H1 (cell line): ENCODE measurements at regions not wholly inside any gene's neighbourhood (a gene's known extent, or its start where the extent isn't known, plus 50 kb on each side); places are given as distances from the start of the nearest gene placed in this dataset.

ENCODE experiments used
- CBX5 ChIP-seq: fragments of 300-800, 300-1000 bp; sonication (generic); IDR thresholded peaks from 2 replicates; pipeline ENCODE4 v1.7.1; 2016; ENCODE audit warnings: antibody characterized with exemption, low read length, low read depth
- CEBPB ChIP-seq: IDR thresholded peaks from 2 replicates; pipeline ENCODE4 v1.6.1; 2012; ENCODE audit warnings: low read depth, low read length
- CTBP2 ChIP-seq: IDR thresholded peaks from 2 replicates; pipeline ENCODE4 v1.7.0; 2011; ENCODE audit warnings: borderline replicate concordance, mild to moderate bottlenecking, moderate library complexity, mixed read lengths, low read length; ENCODE audit not compliant: insufficient read depth, insufficient read length
- EP300 ChIP-seq, 2 experiments: IDR thresholded peaks; 1 replicate in 1 of 2; 2 replicates in 1 of 2; pipeline ENCODE4 v1.6.1; 2011 to 2012; ENCODE audit warnings: low read depth in 2 of 2, low read length in 2 of 2, mild to moderate bottlenecking in 2 of 2, borderline replicate concordance in 1 of 2, inconsistent platforms in 1 of 2, moderate library complexity in 1 of 2
- JUND ChIP-seq: IDR thresholded peaks from 2 replicates; pipeline ENCODE4 v1.6.1; 2011; ENCODE audit warnings: mild to moderate bottlenecking, improper control_type of control experiment, low read length
- KDM1A ChIP-seq: fragments of 200-600, 300-600 bp; sonication (generic); IDR thresholded peaks from 2 replicates; pipeline ENCODE4 v1.7.1; 2016; ENCODE audit warnings: mild to moderate bottlenecking, low read length, borderline replicate concordance
- SIN3A ChIP-seq, 2 experiments: IDR thresholded peaks in 1 of 2; conservative IDR thresholded peaks in 1 of 2; 2 replicates each; pipeline ENCODE4 v1.6.1; 2011 to 2012; ENCODE audit warnings: low read length in 2 of 2, improper control_type of control experiment in 1 of 2, low read depth in 1 of 2, mild to moderate bottlenecking in 1 of 2
- TAF7 ChIP-seq: optimal IDR thresholded peaks from 2 replicates; pipeline ENCODE3; 2011; ENCODE audit warnings: low read depth, mild to moderate bottlenecking, inconsistent platforms, low read length, moderate library complexity, borderline replicate concordance
- TCF12 ChIP-seq: IDR thresholded peaks from 2 replicates; pipeline ENCODE4 v1.6.1; 2011; ENCODE audit warnings: low read depth, mild to moderate bottlenecking, low read length
- TEAD4 ChIP-seq: IDR thresholded peaks from 2 replicates; pipeline ENCODE4 v1.6.1; 2012; ENCODE audit warnings: low read depth, low read length, inconsistent platforms, mixed read lengths
- ZNF274 ChIP-seq: IDR thresholded peaks from 2 replicates; pipeline ENCODE4 v1.7.0; 2012; ENCODE audit warnings: low read length, borderline replicate concordance; ENCODE audit errors: extremely low read depth
- TF ChIP-seq, protein P1 (sequence below): fragments of 300-600 bp; sonication (generic); IDR thresholded peaks from 2 replicates; pipeline ENCODE4 v1.7.1; 2012; ENCODE audit warnings: low read length, moderate library complexity, mild to moderate bottlenecking, inconsistent platforms; ENCODE audit not compliant: insufficient replicate concordance

DNA sequence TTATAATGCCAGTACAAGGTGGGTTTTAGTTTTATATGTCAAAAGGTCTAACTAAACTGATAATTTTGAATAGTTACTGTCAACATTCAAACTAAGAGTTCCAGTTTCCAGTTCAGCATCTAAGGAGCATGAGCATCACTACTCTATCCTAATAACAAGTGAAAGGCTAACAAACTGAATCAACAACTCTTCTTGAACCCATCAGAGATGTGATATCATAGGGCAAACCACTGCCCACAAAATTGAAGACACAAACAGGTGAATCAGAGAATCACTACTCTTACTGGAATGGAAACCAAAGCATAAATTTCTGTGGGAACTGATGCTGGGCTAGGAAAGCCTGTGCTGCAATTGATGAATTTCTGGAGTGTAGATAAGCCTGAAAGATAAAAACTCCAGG is 140.7 kb upstream of the GRIP1 start (continued):
- TF ChIP-seq, protein P1, sequence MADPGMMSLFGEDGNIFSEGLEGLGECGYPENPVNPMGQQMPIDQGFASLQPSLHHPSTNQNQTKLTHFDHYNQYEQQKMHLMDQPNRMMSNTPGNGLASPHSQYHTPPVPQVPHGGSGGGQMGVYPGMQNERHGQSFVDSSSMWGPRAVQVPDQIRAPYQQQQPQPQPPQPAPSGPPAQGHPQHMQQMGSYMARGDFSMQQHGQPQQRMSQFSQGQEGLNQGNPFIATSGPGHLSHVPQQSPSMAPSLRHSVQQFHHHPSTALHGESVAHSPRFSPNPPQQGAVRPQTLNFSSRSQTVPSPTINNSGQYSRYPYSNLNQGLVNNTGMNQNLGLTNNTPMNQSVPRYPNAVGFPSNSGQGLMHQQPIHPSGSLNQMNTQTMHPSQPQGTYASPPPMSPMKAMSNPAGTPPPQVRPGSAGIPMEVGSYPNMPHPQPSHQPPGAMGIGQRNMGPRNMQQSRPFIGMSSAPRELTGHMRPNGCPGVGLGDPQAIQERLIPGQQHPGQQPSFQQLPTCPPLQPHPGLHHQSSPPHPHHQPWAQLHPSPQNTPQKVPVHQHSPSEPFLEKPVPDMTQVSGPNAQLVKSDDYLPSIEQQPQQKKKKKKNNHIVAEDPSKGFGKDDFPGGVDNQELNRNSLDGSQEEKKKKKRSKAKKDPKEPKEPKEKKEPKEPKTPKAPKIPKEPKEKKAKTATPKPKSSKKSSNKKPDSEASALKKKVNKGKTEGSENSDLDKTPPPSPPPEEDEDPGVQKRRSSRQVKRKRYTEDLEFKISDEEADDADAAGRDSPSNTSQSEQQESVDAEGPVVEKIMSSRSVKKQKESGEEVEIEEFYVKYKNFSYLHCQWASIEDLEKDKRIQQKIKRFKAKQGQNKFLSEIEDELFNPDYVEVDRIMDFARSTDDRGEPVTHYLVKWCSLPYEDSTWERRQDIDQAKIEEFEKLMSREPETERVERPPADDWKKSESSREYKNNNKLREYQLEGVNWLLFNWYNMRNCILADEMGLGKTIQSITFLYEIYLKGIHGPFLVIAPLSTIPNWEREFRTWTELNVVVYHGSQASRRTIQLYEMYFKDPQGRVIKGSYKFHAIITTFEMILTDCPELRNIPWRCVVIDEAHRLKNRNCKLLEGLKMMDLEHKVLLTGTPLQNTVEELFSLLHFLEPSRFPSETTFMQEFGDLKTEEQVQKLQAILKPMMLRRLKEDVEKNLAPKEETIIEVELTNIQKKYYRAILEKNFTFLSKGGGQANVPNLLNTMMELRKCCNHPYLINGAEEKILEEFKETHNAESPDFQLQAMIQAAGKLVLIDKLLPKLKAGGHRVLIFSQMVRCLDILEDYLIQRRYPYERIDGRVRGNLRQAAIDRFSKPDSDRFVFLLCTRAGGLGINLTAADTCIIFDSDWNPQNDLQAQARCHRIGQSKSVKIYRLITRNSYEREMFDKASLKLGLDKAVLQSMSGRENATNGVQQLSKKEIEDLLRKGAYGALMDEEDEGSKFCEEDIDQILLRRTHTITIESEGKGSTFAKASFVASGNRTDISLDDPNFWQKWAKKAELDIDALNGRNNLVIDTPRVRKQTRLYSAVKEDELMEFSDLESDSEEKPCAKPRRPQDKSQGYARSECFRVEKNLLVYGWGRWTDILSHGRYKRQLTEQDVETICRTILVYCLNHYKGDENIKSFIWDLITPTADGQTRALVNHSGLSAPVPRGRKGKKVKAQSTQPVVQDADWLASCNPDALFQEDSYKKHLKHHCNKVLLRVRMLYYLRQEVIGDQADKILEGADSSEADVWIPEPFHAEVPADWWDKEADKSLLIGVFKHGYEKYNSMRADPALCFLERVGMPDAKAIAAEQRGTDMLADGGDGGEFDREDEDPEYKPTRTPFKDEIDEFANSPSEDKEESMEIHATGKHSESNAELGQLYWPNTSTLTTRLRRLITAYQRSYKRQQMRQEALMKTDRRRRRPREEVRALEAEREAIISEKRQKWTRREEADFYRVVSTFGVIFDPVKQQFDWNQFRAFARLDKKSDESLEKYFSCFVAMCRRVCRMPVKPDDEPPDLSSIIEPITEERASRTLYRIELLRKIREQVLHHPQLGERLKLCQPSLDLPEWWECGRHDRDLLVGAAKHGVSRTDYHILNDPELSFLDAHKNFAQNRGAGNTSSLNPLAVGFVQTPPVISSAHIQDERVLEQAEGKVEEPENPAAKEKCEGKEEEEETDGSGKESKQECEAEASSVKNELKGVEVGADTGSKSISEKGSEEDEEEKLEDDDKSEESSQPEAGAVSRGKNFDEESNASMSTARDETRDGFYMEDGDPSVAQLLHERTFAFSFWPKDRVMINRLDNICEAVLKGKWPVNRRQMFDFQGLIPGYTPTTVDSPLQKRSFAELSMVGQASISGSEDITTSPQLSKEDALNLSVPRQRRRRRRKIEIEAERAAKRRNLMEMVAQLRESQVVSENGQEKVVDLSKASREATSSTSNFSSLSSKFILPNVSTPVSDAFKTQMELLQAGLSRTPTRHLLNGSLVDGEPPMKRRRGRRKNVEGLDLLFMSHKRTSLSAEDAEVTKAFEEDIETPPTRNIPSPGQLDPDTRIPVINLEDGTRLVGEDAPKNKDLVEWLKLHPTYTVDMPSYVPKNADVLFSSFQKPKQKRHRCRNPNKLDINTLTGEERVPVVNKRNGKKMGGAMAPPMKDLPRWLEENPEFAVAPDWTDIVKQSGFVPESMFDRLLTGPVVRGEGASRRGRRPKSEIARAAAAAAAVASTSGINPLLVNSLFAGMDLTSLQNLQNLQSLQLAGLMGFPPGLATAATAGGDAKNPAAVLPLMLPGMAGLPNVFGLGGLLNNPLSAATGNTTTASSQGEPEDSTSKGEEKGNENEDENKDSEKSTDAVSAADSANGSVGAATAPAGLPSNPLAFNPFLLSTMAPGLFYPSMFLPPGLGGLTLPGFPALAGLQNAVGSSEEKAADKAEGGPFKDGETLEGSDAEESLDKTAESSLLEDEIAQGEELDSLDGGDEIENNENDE, result no peak
- no peak for TF ChIP-seq KDM1A
- no peak for TF ChIP-seq CTBP2
- TF ChIP-seq EP300 (IDR thresholded peaks at IDR 0.05; ENCODE audit: borderline replicate concordance in 1 of 2, low read depth in 2 of 2, low read length in 2 of 2), result no peak
- TF ChIP-seq JUND, result no peak
- no peak for TF ChIP-seq CEBPB
- TF ChIP-seq TAF7, result no peak
- TF ChIP-seq CBX5, result no peak
- TF ChIP-seq TEAD4, result no peak
- no peak for TF ChIP-seq ZNF274
- TF ChIP-seq SIN3A (conservative IDR thresholded peaks at IDR 0.05 in 1 of 2, IDR thresholded peaks at IDR 0.05 in 1 of 2; ENCODE audit: low read depth in 1 of 2, low read length in 2 of 2), result no peak
- no peak for TF ChIP-seq TCF12
